ENCODE measurements at regions not wholly inside any gene's neighbourhood (a gene's known extent, or its start where the extent isn't known, plus 50 kb on each side); places are given as distances from the start of the nearest gene placed in this dataset.

DNA sequence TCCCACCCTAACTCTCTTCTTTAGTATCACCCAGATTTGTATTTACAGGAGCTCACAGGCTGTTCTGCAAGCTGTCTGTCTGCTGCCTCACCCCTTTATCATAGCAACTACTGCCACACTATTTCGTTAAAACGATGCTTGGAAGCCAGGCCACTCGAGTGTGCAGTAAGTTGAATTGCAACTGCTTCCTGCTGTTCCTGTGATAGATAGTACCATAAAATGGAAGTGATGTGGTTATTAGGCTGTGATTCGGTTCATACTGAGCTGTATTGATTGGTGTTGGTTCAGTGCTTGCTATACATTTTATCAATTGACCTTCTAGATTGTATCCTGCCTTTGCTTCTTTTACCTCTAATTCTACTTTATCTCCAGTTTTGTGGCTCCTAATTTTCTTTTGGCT is 325.4 kb downstream of the RNF144B start:
- no peaks in the 10 kb centered on the region for H3K36me3 ChIP-seq
- no peak for DNase-seq (ENCODE audit: low spot score in 2 of 2)
- no peaks in the 10 kb centered on the region for H3K4me1 ChIP-seq
- no peak overlapping the region for H3K4me3 ChIP-seq
- TF ChIP-seq CTCF (IDR thresholded peaks at IDR 0.05), result no peak
- H3K27ac ChIP-seq, result no peak overlapping the region
- H3K27me3 ChIP-seq, result no peaks in the 10 kb centered on the region
- H3K9me3 ChIP-seq, result no peaks in the 10 kb centered on the region
- intact Hi-C loops (cut with DNase I), result no loop called here

GRCh38 chr6:18720075-18720474 is 332.9 kb downstream of the RNF144B start:
- Histone ChIP-seq H3K4me1 (no peaks in the 10 kb centered on the region), H3K36me3 (no peaks in the 10 kb centered on the region), H3K27ac (no peak overlapping the region), H3K4me3 (no peak overlapping the region), H3K9me3 (no peaks in the 10 kb centered on the region), H3K27me3 (no peaks in the 10 kb centered on the region)
- intact Hi-C loops (cut with DNase I), result no loop called here
- DNase-seq (ENCODE audit: low spot score in 2 of 2), result no peak
- TF ChIP-seq CTCF (IDR thresholded peaks at IDR 0.05), result no peak

- Histone ChIP-seq H3K36me3 (no peaks in the 10 kb centered on the region), H3K27me3 (no peaks in the 10 kb centered on the region), H3K9me3 (no peaks in the 10 kb centered on the region), H3K4me1 (no peaks in the 10 kb centered on the region), H3K27ac (no peak overlapping the region), H3K4me3 (no peak overlapping the region)
- intact Hi-C loops (cut with DNase I), result no loop called here
- TF ChIP-seq CTCF (IDR thresholded peaks at IDR 0.05), result no peak
- DNase-seq (ENCODE audit: low spot score in 2 of 2), result no peak
These were observed 336.9 kb downstream of the RNF144B start for GRCh38 chr6:18724056-18724455.

GRCh38 chr6:18725449-18725848 is 338.3 kb downstream of the RNF144B start:
- Histone ChIP-seq H3K4me3 (no peak overlapping the region), H3K27me3 (no peaks in the 10 kb centered on the region), H3K4me1 (no peaks in the 10 kb centered on the region), H3K9me3 (no peaks in the 10 kb centered on the region), H3K27ac (no peak overlapping the region), H3K36me3 (no peaks in the 10 kb centered on the region)
- no peak for TF ChIP-seq CTCF (IDR thresholded peaks at IDR 0.05)
- no peak for DNase-seq (ENCODE audit: low spot score in 2 of 2)
- intact Hi-C loops (cut with DNase I), result no loop called here

DNA sequence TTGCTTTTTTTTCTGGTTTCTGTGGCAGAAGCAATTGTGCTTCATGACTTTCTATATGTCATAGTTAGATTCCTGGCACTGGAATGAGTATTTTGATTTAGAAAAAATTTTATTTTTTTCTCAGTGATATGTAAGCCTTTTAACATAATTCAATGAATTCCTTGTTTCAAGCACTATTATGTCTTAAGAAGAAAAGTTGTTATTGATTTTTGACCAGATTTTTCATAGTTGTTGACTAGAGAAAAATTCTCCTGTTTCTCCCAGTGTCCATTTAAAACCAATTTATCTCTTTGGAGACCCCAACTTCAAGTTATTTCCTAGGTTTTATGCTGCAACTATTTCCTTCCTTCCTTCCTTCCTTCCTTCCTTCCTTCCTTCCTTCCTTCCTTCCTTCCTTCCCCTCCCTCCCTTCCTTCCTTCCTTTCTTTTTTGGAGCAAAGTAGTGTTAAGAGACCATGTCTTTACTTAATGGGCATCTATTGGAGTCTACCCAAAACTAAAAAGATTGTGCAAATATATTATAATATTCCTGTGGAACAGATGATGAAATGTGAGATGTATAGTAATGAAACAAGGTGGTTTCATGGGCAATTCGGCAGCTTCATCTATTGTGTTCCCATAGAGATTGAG is 346.9 kb downstream of the RNF144B start:
- no peak for TF ChIP-seq CTCF (IDR thresholded peaks at IDR 0.05)
- intact Hi-C loops (cut with DNase I), result no loop called here
- DNase-seq (ENCODE audit: low spot score in 2 of 2), result no peak

DNA sequence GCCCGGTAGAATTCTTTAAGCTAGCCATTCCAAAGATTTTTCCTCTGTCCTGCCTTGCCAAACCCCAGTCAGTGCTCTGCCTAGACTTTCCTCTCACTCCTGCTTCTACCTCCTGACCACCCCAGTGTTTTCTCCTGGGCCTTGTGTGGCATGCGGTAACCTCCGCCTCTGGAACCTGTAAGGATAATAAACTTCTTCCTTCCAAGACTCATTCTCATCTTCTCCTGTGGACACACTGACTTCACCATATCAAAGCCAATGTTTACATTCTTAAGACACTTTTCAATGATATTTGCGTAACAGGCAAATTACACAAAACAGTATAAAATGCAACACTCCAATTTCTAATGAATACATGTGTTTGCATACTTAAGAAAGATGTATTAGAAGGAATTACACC is 354.6 kb downstream of the RNF144B start:
- H3K4me1 ChIP-seq, result no peaks in the 10 kb centered on the region
- H3K36me3 ChIP-seq, result no peaks in the 10 kb centered on the region
- no peaks in the 10 kb centered on the region for H3K9me3 ChIP-seq
- DNase-seq (ENCODE audit: low spot score in 2 of 2), result no peak
- no peak overlapping the region for H3K4me3 ChIP-seq
- H3K27me3 ChIP-seq, result no peaks in the 10 kb centered on the region
- TF ChIP-seq CTCF (IDR thresholded peaks at IDR 0.05), result no peak
- H3K27ac ChIP-seq, result no peak overlapping the region
- intact Hi-C loops (cut with DNase I), result no loop called here

More for the DNA sequence above, 346.9 kb downstream of the RNF144B start:
- H3K4me1 ChIP-seq, result no peaks in the 10 kb centered on the region
- no peaks in the 10 kb centered on the region for H3K9me3 ChIP-seq
- no peak overlapping the region for H3K27ac ChIP-seq
- H3K4me3 ChIP-seq, result no peak overlapping the region
- H3K36me3 ChIP-seq, result no peaks in the 10 kb centered on the region
- no peaks in the 10 kb centered on the region for H3K27me3 ChIP-seq

Data from ascending aorta (tissue), 2 donors.